ENCODE measurements at regions not wholly inside any gene's neighbourhood (a gene's known extent, or its start where the extent isn't known, plus 50 kb on each side); places are given as distances from the start of the nearest gene placed in this dataset.

DNA sequence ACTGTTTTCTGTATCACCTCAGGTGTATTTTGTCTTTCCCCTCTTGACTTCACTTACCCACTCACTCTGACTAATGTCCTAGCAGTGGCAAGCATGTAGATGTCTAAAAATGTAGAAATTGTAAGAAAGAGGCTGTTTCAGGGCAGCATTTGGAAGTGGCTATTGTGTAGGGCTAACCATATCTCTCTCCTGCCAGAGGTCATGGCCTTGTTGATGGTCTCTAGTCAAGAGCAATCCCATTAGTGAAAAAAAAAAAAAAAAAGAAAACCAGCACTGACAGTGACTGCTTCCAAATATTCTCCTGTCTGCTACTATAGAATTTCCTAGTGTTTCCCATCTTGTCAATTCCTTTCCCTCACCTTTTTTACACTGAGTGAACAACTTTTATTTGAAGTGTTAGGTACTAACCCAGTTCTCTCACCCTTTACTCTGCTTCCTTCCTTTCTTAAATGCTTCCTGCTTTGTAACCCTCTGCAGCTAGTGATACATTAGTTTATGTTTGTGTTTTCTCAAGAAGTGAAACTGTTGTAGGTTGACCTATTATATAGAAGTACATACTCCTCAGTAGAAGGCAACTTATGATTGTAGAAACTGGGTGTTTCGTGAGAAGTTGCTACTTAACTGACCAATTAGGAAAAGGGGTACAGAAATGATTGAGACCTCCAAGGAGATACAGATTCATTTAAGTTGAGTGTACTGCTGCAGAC is 174.1 kb upstream of the PTPRK start:
- H3K9me3 ChIP-seq (ENCODE audit: control insufficient read depth, insufficient read depth, low read length) = no peaks in the 10 kb centered on the region
- DNase-seq (ENCODE audit: low read depth in 4 of 6, low spot score in 6 of 6) = no peak
- no peaks in the 10 kb centered on the region for H3K27me3 ChIP-seq (ENCODE audit: control insufficient read depth, insufficient read depth, low read length)
- 100% methylated on average over 1 of the region's 1 CpG for WGBS (ENCODE audit: insufficient coverage)
- H3K4me1 ChIP-seq (ENCODE audit: control insufficient read depth, insufficient read depth, low read length) = no peaks in the 10 kb centered on the region
- no peak overlapping the region for H3K27ac ChIP-seq (ENCODE audit: low read depth, low read length)
- no peak overlapping the region for H3K4me3 ChIP-seq (ENCODE audit: low read depth, low read length)
- no peaks in the 10 kb centered on the region for H3K36me3 ChIP-seq (ENCODE audit: control insufficient read depth, insufficient read depth, low read length)

DNA sequence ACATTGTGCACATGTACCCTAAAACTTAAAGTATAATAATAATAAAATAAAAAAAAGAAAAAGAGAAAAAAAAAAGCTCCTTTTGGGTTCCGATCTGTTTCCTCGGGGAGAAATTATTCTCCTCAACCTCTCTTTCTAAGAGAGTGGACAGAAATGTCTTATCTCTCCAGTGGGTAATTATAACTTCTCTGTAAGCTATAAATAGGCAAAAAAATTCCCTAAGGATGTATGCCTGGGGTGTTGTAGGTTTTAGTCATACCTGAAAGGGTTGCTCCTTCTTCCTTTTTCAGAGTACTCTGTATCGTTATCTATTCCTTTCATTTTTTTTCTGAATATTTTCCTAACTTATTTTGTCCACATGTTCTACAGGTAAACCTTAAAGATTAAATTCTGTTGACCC is 169.7 kb upstream of the PTPRK start:
- Histone ChIP-seq H3K27ac (ENCODE audit: low read depth, low read length) (no peak overlapping the region), H3K9me3 (ENCODE audit: control insufficient read depth, insufficient read depth, low read length) (no peaks in the 10 kb centered on the region), H3K36me3 (ENCODE audit: control insufficient read depth, insufficient read depth, low read length) (no peaks in the 10 kb centered on the region), H3K27me3 (ENCODE audit: control insufficient read depth, insufficient read depth, low read length) (no peaks in the 10 kb centered on the region), H3K4me1 (ENCODE audit: control insufficient read depth, insufficient read depth, low read length) (no peaks in the 10 kb centered on the region), H3K4me3 (ENCODE audit: low read depth, low read length) (no peak overlapping the region)
- no CpG with 5 or more reads among the region's 3 CpGs for WGBS (ENCODE audit: insufficient coverage)
- DNase-seq (ENCODE audit: low read depth in 4 of 6, low spot score in 6 of 6) = no peak

DNA sequence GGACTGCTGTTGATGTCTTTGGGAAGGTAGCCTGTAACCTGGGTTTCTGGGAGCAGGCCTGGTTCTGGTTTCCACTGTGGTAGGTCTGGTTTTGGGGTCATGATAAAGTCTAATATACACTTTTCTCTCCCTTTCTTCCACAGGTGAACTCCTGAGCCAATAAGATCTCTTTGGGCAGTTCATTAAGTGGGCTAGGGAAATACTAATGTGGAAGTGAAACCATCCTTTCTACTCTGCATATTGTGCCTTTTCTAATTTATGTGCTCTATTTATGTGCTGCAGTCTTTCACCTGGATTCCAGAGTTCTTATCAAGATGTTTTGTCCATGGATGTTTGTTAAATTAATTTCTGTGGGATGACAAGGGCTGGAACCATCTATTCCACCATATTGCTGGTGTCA is 165.7 kb upstream of the PTPRK start:
- H3K36me3 ChIP-seq (ENCODE audit: control insufficient read depth, insufficient read depth, low read length) = no peaks in the 10 kb centered on the region
- no peaks in the 10 kb centered on the region for H3K9me3 ChIP-seq (ENCODE audit: control insufficient read depth, insufficient read depth, low read length)
- H3K4me3 ChIP-seq (ENCODE audit: low read depth, low read length) = no peak overlapping the region
- no peak for DNase-seq (ENCODE audit: low read depth in 4 of 6, low spot score in 6 of 6)
- H3K27me3 ChIP-seq (ENCODE audit: control insufficient read depth, insufficient read depth, low read length) = no peaks in the 10 kb centered on the region
- no peak overlapping the region for H3K27ac ChIP-seq (ENCODE audit: low read depth, low read length)
- no peaks in the 10 kb centered on the region for H3K4me1 ChIP-seq (ENCODE audit: control insufficient read depth, insufficient read depth, low read length)

- H3K27ac ChIP-seq (ENCODE audit: low read depth, low read length) = no peak overlapping the region
- no peak for DNase-seq (ENCODE audit: low read depth in 4 of 6, low spot score in 6 of 6)
- H3K4me3 ChIP-seq (ENCODE audit: low read depth, low read length) = no peak overlapping the region
Measured at GRCh38 chr6:128676456-128676855, 156.1 kb upstream of the PTPRK start.

GRCh38 chr6:128672023-128672422 is 151.6 kb upstream of the PTPRK start:
- no peaks in the 10 kb centered on the region for H3K4me1 ChIP-seq (ENCODE audit: control insufficient read depth, insufficient read depth, low read length)
- no peaks in the 10 kb centered on the region for H3K9me3 ChIP-seq (ENCODE audit: control insufficient read depth, insufficient read depth, low read length)
- no peaks in the 10 kb centered on the region for H3K27me3 ChIP-seq (ENCODE audit: control insufficient read depth, insufficient read depth, low read length)
- no peak for DNase-seq (ENCODE audit: low read depth in 4 of 6, low spot score in 6 of 6)
- H3K27ac ChIP-seq (ENCODE audit: low read depth, low read length) = no peak overlapping the region
- H3K4me3 ChIP-seq (ENCODE audit: low read depth, low read length) = no peak overlapping the region
- H3K36me3 ChIP-seq (ENCODE audit: control insufficient read depth, insufficient read depth, low read length) = no peaks in the 10 kb centered on the region
- no CpG with 5 or more reads among the region's 3 CpGs for WGBS (ENCODE audit: insufficient coverage)

More at GRCh38 chr6:128676456-128676855, 156.1 kb upstream of the PTPRK start:
- H3K27me3 ChIP-seq (ENCODE audit: control insufficient read depth, insufficient read depth, low read length) = no peaks in the 10 kb centered on the region
- H3K9me3 ChIP-seq (ENCODE audit: control insufficient read depth, insufficient read depth, low read length) = peaks cover 1% of the 10 kb centered on the region
- H3K4me1 ChIP-seq (ENCODE audit: control insufficient read depth, insufficient read depth, low read length) = no peaks in the 10 kb centered on the region
- H3K36me3 ChIP-seq (ENCODE audit: control insufficient read depth, insufficient read depth, low read length) = no peaks in the 10 kb centered on the region

GRCh38 chr6:128667339-128667858 is 147.0 kb upstream of the PTPRK start:
- H3K9me3 ChIP-seq (ENCODE audit: control insufficient read depth, insufficient read depth, low read length) = no peaks in the 10 kb centered on the region
- no peaks in the 10 kb centered on the region for H3K27me3 ChIP-seq (ENCODE audit: control insufficient read depth, insufficient read depth, low read length)
- H3K36me3 ChIP-seq (ENCODE audit: control insufficient read depth, insufficient read depth, low read length) = no peaks in the 10 kb centered on the region
- 71% methylated on average over 1 of the region's 4 CpGs for WGBS (ENCODE audit: insufficient coverage)
- H3K27ac ChIP-seq (ENCODE audit: low read depth, low read length) = no peak overlapping the region
- H3K4me3 ChIP-seq (ENCODE audit: low read depth, low read length) = no peak overlapping the region
- no peak for DNase-seq (ENCODE audit: low read depth in 4 of 6, low spot score in 6 of 6)
- H3K4me1 ChIP-seq (ENCODE audit: control insufficient read depth, insufficient read depth, low read length) = no peaks in the 10 kb centered on the region

DNA sequence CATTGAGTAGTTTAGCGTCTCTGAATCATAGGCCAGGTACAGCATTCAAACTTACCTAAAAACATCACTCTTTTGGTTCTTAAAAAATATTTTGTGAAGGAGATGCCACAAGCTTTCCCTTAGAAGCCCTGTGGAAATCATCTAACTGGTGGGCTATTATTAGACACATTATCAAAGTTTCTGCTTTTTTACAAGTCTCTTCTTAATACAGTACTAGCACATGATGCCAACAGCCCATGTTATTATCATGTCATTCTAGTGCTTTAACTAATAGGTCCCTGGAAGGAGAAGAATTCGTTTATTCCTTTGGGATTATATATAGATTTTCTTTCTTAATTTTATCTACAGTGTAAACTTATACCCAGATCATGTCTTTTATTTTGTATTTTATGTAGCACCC is 146.0 kb upstream of the PTPRK start:
- no peaks in the 10 kb centered on the region for H3K9me3 ChIP-seq (ENCODE audit: control insufficient read depth, insufficient read depth, low read length)
- no peaks in the 10 kb centered on the region for H3K36me3 ChIP-seq (ENCODE audit: control insufficient read depth, insufficient read depth, low read length)
- WGBS (ENCODE audit: insufficient coverage) = no CpG with 5 or more reads among the region's 2 CpGs
- H3K27me3 ChIP-seq (ENCODE audit: control insufficient read depth, insufficient read depth, low read length) = no peaks in the 10 kb centered on the region
- H3K4me1 ChIP-seq (ENCODE audit: control insufficient read depth, insufficient read depth, low read length) = no peaks in the 10 kb centered on the region
- H3K27ac ChIP-seq (ENCODE audit: low read depth, low read length) = no peak overlapping the region
- no peak for DNase-seq (ENCODE audit: low read depth in 4 of 6, low spot score in 6 of 6)
- H3K4me3 ChIP-seq (ENCODE audit: low read depth, low read length) = no peak overlapping the region

- DNase-seq (ENCODE audit: low read depth in 4 of 6, low spot score in 6 of 6) = no peak
- H3K36me3 ChIP-seq (ENCODE audit: control insufficient read depth, insufficient read depth, low read length) = no peaks in the 10 kb centered on the region
- H3K9me3 ChIP-seq (ENCODE audit: control insufficient read depth, insufficient read depth, low read length) = peaks cover 2% of the 10 kb centered on the region
- H3K4me3 ChIP-seq (ENCODE audit: low read depth, low read length) = no peak overlapping the region
- no peaks in the 10 kb centered on the region for H3K4me1 ChIP-seq (ENCODE audit: control insufficient read depth, insufficient read depth, low read length)
- H3K27me3 ChIP-seq (ENCODE audit: control insufficient read depth, insufficient read depth, low read length) = no peaks in the 10 kb centered on the region
- WGBS (ENCODE audit: insufficient coverage) = no CpG with 5 or more reads among the region's 2 CpGs
- no peak overlapping the region for H3K27ac ChIP-seq (ENCODE audit: low read depth, low read length)
Measured at GRCh38 chr6:128663238-128663637, 142.8 kb upstream of the PTPRK start.

DNA sequence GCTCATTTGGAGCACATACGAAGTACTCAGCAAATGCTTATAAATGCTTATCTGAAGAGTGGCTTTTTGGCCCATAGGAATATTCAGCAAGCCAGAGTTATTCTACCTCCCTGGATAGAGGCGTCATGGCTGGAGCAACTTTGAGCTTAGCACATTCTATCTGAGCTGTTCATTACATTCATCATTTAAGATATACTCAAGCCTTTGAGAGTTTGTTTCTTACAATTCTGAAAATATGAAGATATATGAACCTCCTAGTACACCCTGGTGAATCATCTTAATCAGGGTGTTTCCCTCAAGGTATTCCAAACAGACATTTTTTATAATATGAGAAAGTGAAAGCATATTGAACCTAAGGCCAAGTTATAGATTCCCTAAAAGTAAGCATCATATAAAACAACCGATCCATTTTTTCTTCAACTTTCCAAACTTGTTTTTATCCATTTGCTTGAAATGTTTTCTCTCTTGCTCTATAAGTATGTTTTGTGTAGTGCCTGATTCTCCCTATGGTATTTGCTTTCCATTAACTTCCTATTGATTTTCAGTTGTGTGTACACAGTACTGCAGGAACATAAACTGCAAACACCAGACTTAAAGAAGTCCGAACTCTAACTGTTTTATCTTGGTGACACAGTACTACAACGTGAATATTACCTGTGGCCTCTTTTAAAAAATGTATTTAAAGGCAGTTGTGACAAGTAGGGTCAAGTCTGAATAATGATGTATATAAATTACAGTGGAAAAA is 139.7 kb upstream of the PTPRK start:
- no peak overlapping the region for H3K4me3 ChIP-seq (ENCODE audit: low read depth, low read length)
- no peaks in the 10 kb centered on the region for H3K4me1 ChIP-seq (ENCODE audit: control insufficient read depth, insufficient read depth, low read length)
- no peaks in the 10 kb centered on the region for H3K27me3 ChIP-seq (ENCODE audit: control insufficient read depth, insufficient read depth, low read length)
- H3K27ac ChIP-seq (ENCODE audit: low read depth, low read length) = no peak overlapping the region
- H3K9me3 ChIP-seq (ENCODE audit: control insufficient read depth, insufficient read depth, low read length) = peaks cover 2% of the 10 kb centered on the region
- WGBS (ENCODE audit: insufficient coverage) = 100% methylated on average over 1 of the region's 5 CpGs
- no peak for DNase-seq (ENCODE audit: low read depth in 4 of 6, low spot score in 6 of 6)
- H3K36me3 ChIP-seq (ENCODE audit: control insufficient read depth, insufficient read depth, low read length) = no peaks in the 10 kb centered on the region

GRCh38 chr6:128659276-128659675 is 138.9 kb upstream of the PTPRK start:
- Histone ChIP-seq H3K9me3 (ENCODE audit: control insufficient read depth, insufficient read depth, low read length) (peaks cover 2% of the 10 kb centered on the region), H3K36me3 (ENCODE audit: control insufficient read depth, insufficient read depth, low read length) (no peaks in the 10 kb centered on the region), H3K27me3 (ENCODE audit: control insufficient read depth, insufficient read depth, low read length) (no peaks in the 10 kb centered on the region), H3K4me1 (ENCODE audit: control insufficient read depth, insufficient read depth, low read length) (no peaks in the 10 kb centered on the region), H3K27ac (ENCODE audit: low read depth, low read length) (no peak overlapping the region), H3K4me3 (ENCODE audit: low read depth, low read length) (no peak overlapping the region)
- WGBS (ENCODE audit: insufficient coverage) = 100% methylated on average over 1 of the region's 1 CpG
- DNase-seq (ENCODE audit: low read depth in 4 of 6, low spot score in 6 of 6) = no peak

All from spinal cord (tissue), 9 donors.